GM11168 (cell line): ENCODE measurements at regions not wholly inside any gene's neighbourhood (a gene's known extent, or its start where the extent isn't known, plus 50 kb on each side); places are given as distances from the start of the nearest gene placed in this dataset.
"Not testable (repeated sequence)": the region's sequence is repeated elsewhere in the genome, so short reads cannot be mapped to it uniquely, and the experiment has no call there.

Source experiments
- in situ Hi-C: fragments of 300-500 bp; cut with MboI; formaldehyde crosslinking; loops from one replicate; pipeline ENCODE4 v1.12.0; 2022; ENCODE audit warnings: low sequenced_read_pairs; ENCODE audit not compliant: unreplicated experiment

DNA sequence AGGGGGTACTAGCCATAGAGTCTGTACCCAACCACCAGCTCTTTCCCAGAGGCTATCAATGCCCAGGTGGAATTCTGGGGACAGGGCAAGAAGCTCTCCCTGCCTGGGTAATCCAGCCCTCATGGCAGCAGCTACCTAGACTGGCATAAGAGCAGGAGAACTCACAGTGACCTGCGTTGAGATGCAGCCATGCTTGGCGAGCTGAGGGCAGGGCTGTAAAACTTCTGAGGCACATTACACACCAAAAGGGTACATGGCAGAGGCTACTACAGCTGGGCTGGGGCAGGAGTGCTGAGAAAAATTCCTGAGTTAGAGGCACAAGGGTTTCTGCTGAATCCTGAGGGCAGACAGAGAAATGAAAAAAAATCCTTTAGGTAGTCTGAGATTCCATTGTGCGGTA, 927.9 kb upstream of the B3GALT2 start:
- in situ Hi-C loops: no loop called here

DNA sequence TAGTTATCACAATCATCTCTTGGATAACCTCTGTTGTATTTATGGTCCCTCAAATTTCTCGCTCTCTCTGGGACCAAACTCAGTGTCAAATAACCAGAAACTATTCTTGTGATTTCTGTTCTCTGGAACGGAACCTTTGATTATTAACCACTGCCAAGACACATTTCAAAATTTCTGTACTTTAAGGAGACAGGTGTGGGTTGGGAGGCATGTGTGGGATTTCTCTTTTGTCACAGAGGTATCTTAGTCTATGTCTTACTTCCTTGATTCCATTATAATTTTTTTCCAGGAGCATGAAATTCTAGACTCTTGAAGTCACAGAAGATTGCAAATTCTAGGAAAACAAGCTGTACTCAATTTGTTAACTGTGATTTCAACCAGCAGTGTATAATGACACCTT, 919.0 kb upstream of the B3GALT2 start:
- in situ Hi-C loops: no loop called here

GRCh38 chr1:194104247-194104844, 917.9 kb upstream of the B3GALT2 start:
- in situ Hi-C loops: no loop called here

DNA sequence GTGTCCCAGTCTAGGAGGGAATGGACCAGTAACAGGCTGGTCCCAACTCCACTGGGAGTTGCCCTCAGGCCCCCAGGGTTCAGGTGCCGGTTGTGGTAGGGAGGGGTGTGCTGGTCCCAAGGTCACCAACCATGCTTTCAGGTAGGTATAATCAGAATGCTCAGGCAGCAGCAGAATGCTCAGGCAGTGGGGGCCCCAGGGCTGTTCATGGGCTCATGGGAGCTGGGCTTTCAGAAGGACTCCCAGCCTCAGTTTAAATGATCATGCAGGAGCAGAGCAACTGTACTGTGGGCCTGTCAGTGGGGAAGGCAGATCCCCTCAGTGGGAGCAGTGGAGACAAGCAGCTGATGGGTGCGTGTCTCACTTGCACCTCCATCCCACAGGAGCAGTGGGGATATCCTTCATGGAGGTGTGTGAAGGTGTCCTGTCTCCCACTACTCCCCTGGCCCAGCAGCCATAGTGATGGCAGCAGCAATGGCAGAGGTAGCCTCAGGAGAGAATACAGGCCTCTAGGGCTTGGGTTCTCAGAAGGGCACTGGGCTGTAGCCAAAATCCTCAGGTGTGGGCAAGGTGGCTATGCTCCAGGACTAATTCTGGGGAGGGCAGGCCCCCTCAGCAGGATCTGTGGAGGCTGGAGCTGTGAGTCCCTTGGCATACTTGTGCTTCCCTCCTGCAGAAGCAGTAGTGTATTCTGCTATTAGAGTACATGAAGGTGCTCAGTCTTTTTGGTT, 917.3 kb upstream of the B3GALT2 start:
- in situ Hi-C loops: no loop called here

GRCh38 chr1:194103101-194103500, 916.7 kb upstream of the B3GALT2 start:
- in situ Hi-C loops: no loop called here

GRCh38 chr1:194102607-194103006, 916.2 kb upstream of the B3GALT2 start:
- in situ Hi-C loops: no loop called here

DNA sequence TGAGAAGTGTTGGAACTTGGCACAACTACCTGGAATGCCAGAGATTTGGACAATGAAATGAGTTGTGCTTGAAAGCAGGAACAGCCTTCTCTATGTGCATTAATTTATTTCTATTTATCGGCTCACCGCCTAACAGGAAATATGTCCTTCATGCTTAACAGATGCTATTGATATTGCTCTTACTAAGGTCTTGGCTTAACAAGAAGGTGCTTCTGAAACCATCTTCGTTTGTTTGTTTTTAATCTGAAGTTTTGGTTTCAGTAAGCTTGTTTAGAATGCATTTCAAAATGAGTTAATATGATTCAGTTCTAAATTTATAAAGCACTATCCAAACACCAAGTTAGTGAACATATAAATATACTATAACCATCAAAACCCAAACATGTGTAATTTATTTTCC, 898.3 kb upstream of the B3GALT2 start:
- in situ Hi-C loops: no loop called here

- in situ Hi-C loops: no loop called here
These were observed 895.0 kb upstream of the B3GALT2 start for GRCh38 chr1:194081444-194081843.

GRCh38 chr1:194080826-194081225, 894.4 kb upstream of the B3GALT2 start:
- in situ Hi-C loops: no loop called here

GRCh38 chr1:194078765-194079164, 892.4 kb upstream of the B3GALT2 start:
- in situ Hi-C loops: no loop called here

GRCh38 chr1:194076646-194077045, 890.2 kb upstream of the B3GALT2 start:
- in situ Hi-C loops: no loop called here

DNA sequence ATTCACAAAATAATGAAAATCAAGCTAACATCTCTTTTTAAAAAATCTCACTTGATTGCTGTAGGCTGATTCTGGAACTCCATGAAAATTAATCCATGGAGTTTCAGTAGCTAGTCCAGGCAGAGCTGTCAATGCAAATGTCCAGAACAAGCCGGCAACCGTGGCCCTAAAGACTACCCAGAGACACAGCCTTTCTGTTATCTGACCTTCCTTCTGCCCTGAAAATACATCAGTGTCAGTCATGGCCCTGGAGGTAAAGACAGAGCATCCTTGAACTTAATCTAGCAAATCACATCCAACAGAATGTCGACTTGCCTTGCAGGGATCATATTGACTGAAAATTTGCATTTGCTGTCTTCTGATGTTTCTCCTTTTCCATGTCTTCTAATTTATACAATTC, 887.4 kb upstream of the B3GALT2 start:
- in situ Hi-C loops: no loop called here

- in situ Hi-C loops: no loop called here
These were observed 884.8 kb upstream of the B3GALT2 start for GRCh38 chr1:194071205-194071604.

DNA sequence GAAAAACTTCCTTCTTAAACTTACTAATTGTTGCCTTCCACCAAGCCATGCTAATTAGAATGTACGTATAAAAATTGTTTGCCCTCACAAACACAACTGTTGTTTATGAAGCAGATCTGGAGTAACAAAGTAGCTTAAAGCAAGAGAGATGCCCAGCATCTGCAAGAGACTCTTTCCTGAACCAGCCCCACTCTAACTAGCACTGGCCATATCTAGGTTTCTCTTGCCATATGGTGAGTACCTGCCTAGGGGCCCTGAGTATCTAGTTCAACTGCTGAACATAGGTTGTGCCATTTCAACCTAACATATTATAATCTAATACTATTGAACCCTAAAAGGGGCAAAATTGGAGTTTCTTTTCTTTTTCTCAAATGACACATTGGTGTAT, 883.4 kb upstream of the B3GALT2 start:
- in situ Hi-C loops: no loop called here

GRCh38 chr1:194069168-194069830, 882.9 kb upstream of the B3GALT2 start:
- in situ Hi-C loops: no loop called here

GRCh38 chr1:194068446-194069167, 882.2 kb upstream of the B3GALT2 start:
- in situ Hi-C loops: no loop called here

GRCh38 chr1:194067772-194068171, 881.4 kb upstream of the B3GALT2 start:
- in situ Hi-C loops: no loop called here

GRCh38 chr1:194062962-194063361, 876.5 kb upstream of the B3GALT2 start:
- in situ Hi-C loops: no loop called here

DNA sequence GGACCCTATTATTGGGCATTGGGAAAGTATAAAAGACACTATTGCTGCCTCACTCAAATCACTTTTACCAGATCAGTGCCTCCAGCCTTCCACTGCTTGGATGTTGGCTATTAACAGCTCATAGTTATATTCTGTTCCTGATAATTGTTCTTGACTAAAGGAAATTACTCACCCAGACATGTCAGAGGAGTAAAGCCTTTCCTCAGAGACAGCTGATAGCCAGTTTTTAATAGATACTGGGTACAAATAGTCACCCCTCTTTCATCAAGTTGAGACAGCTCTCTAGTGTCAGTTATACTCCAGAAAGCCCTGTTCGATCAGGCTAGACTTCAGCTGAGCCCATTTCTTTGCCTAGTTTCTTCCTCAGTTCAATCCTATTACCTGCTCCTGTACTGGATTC, 876.1 kb upstream of the B3GALT2 start:
- in situ Hi-C loops: no loop called here

- in situ Hi-C loops: no loop called here
These were observed 874.1 kb upstream of the B3GALT2 start for GRCh38 chr1:194060481-194060880.

- in situ Hi-C loops: not testable (repeated sequence)
These were observed 871.9 kb upstream of the B3GALT2 start for GRCh38 chr1:194058268-194058667.
